Keratinocyte (primary cell): ENCODE measurements at regions not wholly inside any gene's neighbourhood (a gene's known extent, or its start where the extent isn't known, plus 50 kb on each side); places are given as distances from the start of the nearest gene placed in this dataset.

Source experiments
- DNase-seq: peaks from one replicate; pipeline ENCODE4 v3.0.0-alpha.2; 2011; ENCODE audit warnings: low read depth, missing footprints, low spot score
- FAIRE-seq: peaks from 2 replicates; lab custom pipeline; 2011; peaks lifted over from hg19 to GRCh38; lab: Jason Lieb, UNC
- H2AFZ ChIP-seq: 2 replicates; pipeline ENCODE4 v1.6.0; 2012; ENCODE audit warnings: low read length, control low read depth, inconsistent platforms; ENCODE audit not compliant: control insufficient read depth
- H3K27ac ChIP-seq: 2 replicates; pipeline ENCODE4 v1.5.1; 2011; ENCODE audit warnings: low read length; ENCODE audit not compliant: control insufficient read depth, insufficient read depth
- H3K27me3 ChIP-seq: 3 replicates; pipeline ENCODE4 v1.6.0; 2011; ENCODE audit warnings: low read length; ENCODE audit not compliant: control insufficient read depth, insufficient read depth; ENCODE audit errors: extremely low read depth
- H3K36me3 ChIP-seq, 2 experiments: 2 replicates in 1 of 2; 3 replicates in 1 of 2; pipeline ENCODE4 v1.5.1; 2011; ENCODE audit warnings: low read length in 2 of 2, mild to moderate bottlenecking in 1 of 2; ENCODE audit not compliant: control insufficient read depth in 2 of 2, insufficient read depth in 2 of 2; ENCODE audit errors: extremely low read depth in 1 of 2
- H3K4me1 ChIP-seq: 3 replicates; pipeline ENCODE4 v1.5.1; 2011; ENCODE audit warnings: low read length; ENCODE audit not compliant: control insufficient read depth, insufficient read depth; ENCODE audit errors: extremely low read depth
- H3K4me2 ChIP-seq: 3 replicates; pipeline ENCODE4 v1.6.0; 2011; ENCODE audit warnings: low read depth, low read length; ENCODE audit not compliant: control insufficient read depth, insufficient read depth; ENCODE audit errors: extremely low read depth
- H3K4me3 ChIP-seq, 3 experiments: fragments of 200-600 bp in 1 of 3; sonication (generic) in 1 of 3; 2 replicates in 2 of 3; 3 replicates in 1 of 3; pipeline ENCODE4 v1.5.1; 2011 to 2016; ENCODE audit warnings: low read length in 3 of 3, mild to moderate bottlenecking in 3 of 3, control low read depth in 2 of 3, inconsistent platforms in 1 of 3, low read depth in 1 of 3, mixed read lengths in 1 of 3, mixed run types in 1 of 3, moderate library complexity in 1 of 3; ENCODE audit not compliant: control insufficient read depth in 2 of 3, insufficient read depth in 2 of 3; ENCODE audit errors: extremely low read depth in 1 of 3
- H3K79me2 ChIP-seq: 2 replicates; pipeline ENCODE4 v1.6.0; 2012; ENCODE audit warnings: low read length; ENCODE audit not compliant: control insufficient read depth, insufficient read depth
- H3K9ac ChIP-seq: 3 replicates; pipeline ENCODE4 v1.6.0; 2011; ENCODE audit warnings: low read length; ENCODE audit not compliant: control insufficient read depth, insufficient read depth; ENCODE audit errors: extremely low read depth
- H3K9me1 ChIP-seq: 3 replicates; pipeline ENCODE4 v1.6.0; 2011; ENCODE audit warnings: low read length; ENCODE audit not compliant: control insufficient read depth, insufficient read depth; ENCODE audit errors: extremely low read depth
- H3K9me3 ChIP-seq: 2 replicates; pipeline ENCODE4 v1.5.1; 2012; ENCODE audit warnings: low read depth, low read length; ENCODE audit not compliant: control insufficient read depth
- H4K20me1 ChIP-seq: 3 replicates; pipeline ENCODE4 v1.6.0; 2011; ENCODE audit warnings: low read length; ENCODE audit not compliant: control insufficient read depth, insufficient read depth; ENCODE audit errors: extremely low read depth
- CTCF ChIP-seq, 3 experiments: IDR thresholded peaks in 1 of 3; conservative IDR thresholded peaks in 1 of 3; optimal IDR thresholded peaks in 1 of 3; 2 replicates in 2 of 3; 3 replicates in 1 of 3; pipeline versions ENCODE3 to v1.5.1; 2011; ENCODE audit warnings: low read length in 3 of 3, mild to moderate bottlenecking in 3 of 3, moderate library complexity in 2 of 3, control low read depth in 1 of 3, inconsistent platforms in 1 of 3; ENCODE audit not compliant: insufficient read depth in 2 of 3; ENCODE audit errors: extremely low read depth in 1 of 3
- EZH2 ChIP-seq: IDR thresholded peaks from one replicate; pipeline ENCODE4 v1.6.1; 2012; ENCODE audit warnings: inconsistent platforms, mild to moderate bottlenecking, low read length, moderate library complexity
- dilution Hi-C: fragments of 300-500 bp; cut with MboI; formaldehyde crosslinking; loops from one replicate; pipeline ENCODE4 v1.7.0; 2020; ENCODE audit warnings: low sequenced_read_pairs; ENCODE audit not compliant: extremely low pct_ligation_motif_present

GRCh38 chr13:59547950-59548349, 615.8 kb downstream of the DIAPH3 start:
- H3K27ac ChIP-seq, result no peak overlapping the region
- H3K9ac ChIP-seq, result no peak overlapping the region
- TF ChIP-seq CTCF (optimal IDR thresholded peaks at IDR 0.05 in 1 of 3, IDR thresholded peaks at IDR 0.05 in 1 of 3, conservative IDR thresholded peaks at IDR 0.05 in 1 of 3; ENCODE audit: extremely low read depth in 1 of 3, insufficient read depth in 2 of 3, low read length in 3 of 3), result no peak
- no peak for TF ChIP-seq EZH2
- H2AFZ ChIP-seq, result no peak overlapping the region
- no peaks in the 10 kb centered on the region for H3K9me1 ChIP-seq
- no peak overlapping the region for H3K4me2 ChIP-seq
- H3K4me1 ChIP-seq, result no peaks in the 10 kb centered on the region
- no peaks in the 10 kb centered on the region for H3K36me3 ChIP-seq
- dilution Hi-C loops, result no loop called here
- DNase-seq (no peak), FAIRE-seq (no peak)
- H4K20me1 ChIP-seq, result no peaks in the 10 kb centered on the region
- no peaks in the 10 kb centered on the region for H3K79me2 ChIP-seq
- no peak overlapping the region for H3K4me3 ChIP-seq
- H3K9me3 ChIP-seq, result no peaks in the 10 kb centered on the region
- H3K27me3 ChIP-seq, result no peaks in the 10 kb centered on the region

- TF ChIP-seq CTCF (optimal IDR thresholded peaks at IDR 0.05 in 1 of 3, IDR thresholded peaks at IDR 0.05 in 1 of 3, conservative IDR thresholded peaks at IDR 0.05 in 1 of 3; ENCODE audit: extremely low read depth in 1 of 3, insufficient read depth in 2 of 3, low read length in 3 of 3) (no peak), EZH2 (no peak)
- Histone ChIP-seq H3K27me3 (no peaks in the 10 kb centered on the region), H3K36me3 (no peaks in the 10 kb centered on the region), H3K9me3 (no peaks in the 10 kb centered on the region), H2AFZ (no peak overlapping the region), H3K9ac (no peak overlapping the region), H3K27ac (no peak overlapping the region), H4K20me1 (no peaks in the 10 kb centered on the region), H3K4me3 (no peak overlapping the region), H3K79me2 (no peaks in the 10 kb centered on the region), H3K9me1 (no peaks in the 10 kb centered on the region), H3K4me1 (no peaks in the 10 kb centered on the region), H3K4me2 (no peak overlapping the region)
- DNase-seq (no peak), FAIRE-seq (no peak)
- dilution Hi-C loops, result no loop called here
Measured at GRCh38 chr13:59562924-59563323, 600.8 kb downstream of the DIAPH3 start.
